GM19043 (cell line): ENCODE measurements at regions not wholly inside any gene's neighbourhood (a gene's known extent, or its start where the extent isn't known, plus 50 kb on each side); places are given as distances from the start of the nearest gene placed in this dataset.
"Not testable (repeated sequence)": the region's sequence is repeated elsewhere in the genome, so short reads cannot be mapped to it uniquely, and the experiment has no call there.

ENCODE experiments used
- ATAC-seq: cut with Tn5 transposase; IDR thresholded peaks from one replicate; pipeline ENCODE4 v1.9.1; 2021; ENCODE audit warnings: low read depth; ENCODE audit not compliant: unreplicated experiment

GRCh38 chr12:67068761-67069450 lies 200.3 kb upstream of the CAND1 start:
- no peak for ATAC-seq

GRCh38 chr12:67069451-67070306 lies 199.5 kb upstream of the CAND1 start:
- ATAC-seq = no peak

GRCh38 chr12:67070307-67070600 lies 198.9 kb upstream of the CAND1 start:
- no peak for ATAC-seq

GRCh38 chr12:67070604-67071003 lies 198.6 kb upstream of the CAND1 start:
- ATAC-seq = no peak

- ATAC-seq = not testable (repeated sequence)
Measured at GRCh38 chr12:67072281-67072680, 196.9 kb upstream of the CAND1 start.

GRCh38 chr12:67073336-67073735 lies 195.8 kb upstream of the CAND1 start:
- ATAC-seq = no peak

GRCh38 chr12:67074072-67074471 lies 195.1 kb upstream of the CAND1 start:
- ATAC-seq = no peak

GRCh38 chr12:67077617-67078016 lies 191.5 kb upstream of the CAND1 start:
- no peak for ATAC-seq

- ATAC-seq = no peak
Measured at GRCh38 chr12:67078957-67079356, 190.2 kb upstream of the CAND1 start.

- no peak for ATAC-seq
Measured at GRCh38 chr12:67080637-67081036, 188.5 kb upstream of the CAND1 start.

- no peak for ATAC-seq
Measured at GRCh38 chr12:67082221-67082620, 186.9 kb upstream of the CAND1 start.

- no peak for ATAC-seq
Measured at GRCh38 chr12:67085699-67086098, 183.5 kb upstream of the CAND1 start.

- ATAC-seq = no peak
Measured at GRCh38 chr12:67086116-67086515, 183.0 kb upstream of the CAND1 start.

- no peak for ATAC-seq
Measured at GRCh38 chr12:67088401-67089118, 180.6 kb upstream of the CAND1 start.

- ATAC-seq = no peak
Measured at GRCh38 chr12:67091204-67091603, 178.0 kb upstream of the CAND1 start.

GRCh38 chr12:67091678-67092077 lies 177.5 kb upstream of the CAND1 start:
- ATAC-seq = no peak

GRCh38 chr12:67092934-67093333 lies 176.2 kb upstream of the CAND1 start:
- ATAC-seq = not testable (repeated sequence)

GRCh38 chr12:67096533-67097318 lies 172.4 kb upstream of the CAND1 start:
- no peak for ATAC-seq

- ATAC-seq = no peak
Measured at GRCh38 chr12:67099858-67100257, 169.3 kb upstream of the CAND1 start.

GRCh38 chr12:67103521-67103920 lies 165.6 kb upstream of the CAND1 start:
- ATAC-seq = no peak

- no peak for ATAC-seq
Measured at GRCh38 chr12:67107235-67107634, 161.9 kb upstream of the CAND1 start.
